HEK293T (cell line): ENCODE measurements at regions not wholly inside any gene's neighbourhood (a gene's known extent, or its start where the extent isn't known, plus 50 kb on each side); places are given as distances from the start of the nearest gene placed in this dataset.

ENCODE experiments used
- CTBP1 ChIP-seq: fragments of 450-650 bp; IDR thresholded peaks from 2 replicates; pipeline ENCODE4 v1.6.1; 2016; ENCODE audit warnings: borderline replicate concordance
- ELF4 ChIP-seq: fragments of 450-650 bp; IDR thresholded peaks from 2 replicates; pipeline ENCODE4 v1.6.1; 2017; ENCODE audit warnings: antibody characterized with exemption
- FOXA1 ChIP-seq: fragments of 450-650 bp; IDR thresholded peaks from 2 replicates; pipeline ENCODE4 v1.6.1; 2016; ENCODE audit warnings: mild to moderate bottlenecking
- NFRKB ChIP-seq: fragments of 450-650 bp; IDR thresholded peaks from 2 replicates; pipeline ENCODE4 v1.6.1; 2016; ENCODE audit warnings: mild to moderate bottlenecking, moderate library complexity
- SP1 ChIP-seq: fragments of 450-650 bp; IDR thresholded peaks from 2 replicates; pipeline ENCODE4 v1.6.1; 2017

DNA sequence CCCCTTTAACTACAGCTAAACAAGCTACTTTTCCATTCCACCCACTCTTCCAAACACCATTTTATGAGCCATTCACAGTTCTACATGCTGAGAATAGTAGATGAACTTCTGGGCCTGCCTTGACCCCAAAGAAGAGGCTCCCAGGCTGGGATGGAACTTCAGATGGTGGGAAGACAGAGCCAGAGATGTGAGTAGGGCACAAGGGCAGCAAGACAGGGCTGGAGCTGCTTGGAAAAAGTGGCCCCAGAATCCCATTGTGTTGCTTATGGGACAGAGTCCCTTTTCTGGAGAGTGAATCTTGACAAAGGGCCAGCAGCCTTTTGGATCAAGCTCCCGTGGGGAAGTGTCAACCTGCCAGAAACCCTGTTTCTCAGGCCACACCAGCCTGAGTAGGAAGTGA is 516.5 kb upstream of the PPP2R3A start:
- TF ChIP-seq ELF4 (no peak), FOXA1 (no peak), NFRKB (no peak), SP1 (no peak), CTBP1 (no peak)
